ENCODE measurements at regions not wholly inside any gene's neighbourhood (a gene's known extent, or its start where the extent isn't known, plus 50 kb on each side); places are given as distances from the start of the nearest gene placed in this dataset.

GRCh38 chr19:28839455-28839854 lies 373.5 kb downstream of the UQCRFS1 start:
- no peak for TF ChIP-seq SPI1 (IDR thresholded peaks at IDR 0.05; ENCODE audit: borderline replicate concordance, low read depth)
- TF ChIP-seq GABPA (IDR thresholded peaks at IDR 0.05; ENCODE audit: low read depth), result no peak
- no peak for TF ChIP-seq POLR2AphosphoS5 (IDR thresholded peaks at IDR 0.05; ENCODE audit: low read depth)
- no peak for TF ChIP-seq CTCF (IDR thresholded peaks at IDR 0.05; ENCODE audit: insufficient read depth, low read length)
- TF ChIP-seq REST (IDR thresholded peaks at IDR 0.05; ENCODE audit: insufficient replicate concordance, low read depth), result no peak
- Histone ChIP-seq H3K4me3 (replicated peaks; ENCODE audit: insufficient read depth, low read length) (no peak overlapping the region), H3K27me3 (ENCODE audit: insufficient read depth, poor library complexity, severe bottlenecking) (no peaks in the 10 kb centered on the region), H3K27ac (replicated peaks) (no peak overlapping the region)
- DNase-seq (ENCODE audit: low read depth in 1 of 2, low spot score in 1 of 2), result no peak

- no peaks in the 10 kb centered on the region for H3K27me3 ChIP-seq (ENCODE audit: insufficient read depth, poor library complexity, severe bottlenecking)
- H3K27ac ChIP-seq (replicated peaks), result no peak overlapping the region
- no peak for TF ChIP-seq SPI1 (IDR thresholded peaks at IDR 0.05; ENCODE audit: borderline replicate concordance, low read depth)
- TF ChIP-seq CTCF (IDR thresholded peaks at IDR 0.05; ENCODE audit: insufficient read depth, low read length), result no peak
- H3K4me3 ChIP-seq (replicated peaks; ENCODE audit: insufficient read depth, low read length), result no peak overlapping the region
- no peak for DNase-seq (ENCODE audit: low read depth in 1 of 2, low spot score in 1 of 2)
These were observed 374.0 kb downstream of the UQCRFS1 start for GRCh38 chr19:28838909-28839308.

GRCh38 chr19:28836421-28836820 lies 376.5 kb downstream of the UQCRFS1 start:
- Histone ChIP-seq H3K27me3 (ENCODE audit: insufficient read depth, poor library complexity, severe bottlenecking) (no peaks in the 10 kb centered on the region), H3K4me3 (replicated peaks; ENCODE audit: insufficient read depth, low read length) (no peak overlapping the region), H3K27ac (replicated peaks) (no peak overlapping the region)
- DNase-seq (ENCODE audit: low read depth in 1 of 2, low spot score in 1 of 2), result no peak
- no peak for TF ChIP-seq CTCF (IDR thresholded peaks at IDR 0.05; ENCODE audit: insufficient read depth, low read length)
- TF ChIP-seq SPI1 (IDR thresholded peaks at IDR 0.05; ENCODE audit: borderline replicate concordance, low read depth), result no peak
- TF ChIP-seq GABPA (IDR thresholded peaks at IDR 0.05; ENCODE audit: low read depth), result no peak
- no peak for TF ChIP-seq REST (IDR thresholded peaks at IDR 0.05; ENCODE audit: insufficient replicate concordance, low read depth)
- no peak for TF ChIP-seq POLR2AphosphoS5 (IDR thresholded peaks at IDR 0.05; ENCODE audit: low read depth)

- no peak for TF ChIP-seq GABPA (IDR thresholded peaks at IDR 0.05; ENCODE audit: low read depth)
- TF ChIP-seq SPI1 (IDR thresholded peaks at IDR 0.05; ENCODE audit: borderline replicate concordance, low read depth), result no peak
- no peak for TF ChIP-seq REST (IDR thresholded peaks at IDR 0.05; ENCODE audit: insufficient replicate concordance, low read depth)
- TF ChIP-seq CTCF (IDR thresholded peaks at IDR 0.05; ENCODE audit: insufficient read depth, low read length), result no peak
- no peak for TF ChIP-seq POLR2AphosphoS5 (IDR thresholded peaks at IDR 0.05; ENCODE audit: low read depth)
- H3K27me3 ChIP-seq (ENCODE audit: insufficient read depth, poor library complexity, severe bottlenecking), result no peaks in the 10 kb centered on the region
- no peak overlapping the region for H3K4me3 ChIP-seq (replicated peaks; ENCODE audit: insufficient read depth, low read length)
- no peak overlapping the region for H3K27ac ChIP-seq (replicated peaks)
- DNase-seq (ENCODE audit: low read depth in 1 of 2, low spot score in 1 of 2), result no peak
These were observed 378.0 kb downstream of the UQCRFS1 start for GRCh38 chr19:28834996-28835395.
